AG08395 (cell line): ENCODE measurements at regions not wholly inside any gene's neighbourhood (a gene's known extent, or its start where the extent isn't known, plus 50 kb on each side); places are given as distances from the start of the nearest gene placed in this dataset.
"Not testable (repeated sequence)": the region's sequence is repeated elsewhere in the genome, so short reads cannot be mapped to it uniquely, and the experiment has no call there.

Experiments
- DNase-seq: peaks from one replicate; pipeline ENCODE4 v3.0.0; 2012; ENCODE audit warnings: mixed read lengths, low spot score

GRCh38 chr12:61915420-61915819, 344.8 kb upstream of the USP15 start:
- no peak for DNase-seq

DNA sequence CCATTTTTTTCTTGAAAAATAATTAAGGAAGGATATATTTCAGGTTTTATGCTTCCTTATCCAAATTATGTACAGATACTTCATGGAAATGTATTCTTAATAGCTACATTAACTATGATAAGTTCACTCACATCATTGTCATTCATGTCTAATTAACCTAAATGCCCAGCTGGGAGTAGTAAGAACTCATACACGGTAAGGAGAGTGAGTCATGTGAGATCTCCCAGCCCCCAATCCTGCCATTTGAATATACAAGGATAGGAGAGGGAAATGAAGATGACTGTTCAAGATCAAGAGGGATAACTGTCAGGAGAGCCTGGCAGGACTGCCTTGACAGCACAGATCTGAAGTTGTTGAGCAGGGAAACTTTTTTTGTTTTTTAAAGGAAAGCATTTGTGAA, 343.4 kb upstream of the USP15 start:
- DNase-seq: no peak

DNA sequence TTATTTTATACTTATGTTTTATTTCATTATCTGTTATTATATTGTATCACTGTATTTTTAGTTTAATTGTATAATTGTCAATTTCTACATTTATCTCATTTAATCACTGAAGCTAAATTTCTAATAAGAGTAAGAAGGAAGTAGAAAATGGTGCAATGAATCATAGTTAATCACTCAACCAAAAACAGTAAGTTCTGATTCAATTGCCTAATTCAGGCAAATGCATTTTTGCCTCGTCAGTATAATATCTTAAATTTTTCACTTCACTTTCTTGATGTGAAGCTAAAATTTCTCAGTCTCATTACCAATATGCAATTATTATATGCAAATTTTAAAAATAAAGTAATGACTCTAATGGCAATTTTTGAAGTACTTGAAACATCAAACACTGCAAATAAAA, 340.5 kb upstream of the USP15 start:
- no peak for DNase-seq

- DNase-seq: no peak
Observed at GRCh38 chr12:61920230-61920629, 340.0 kb upstream of the USP15 start.

GRCh38 chr12:61923152-61923551, 337.1 kb upstream of the USP15 start:
- DNase-seq: no peak

GRCh38 chr12:61934564-61934963, 325.6 kb upstream of the USP15 start:
- DNase-seq: no peak

- no peak for DNase-seq
Observed at GRCh38 chr12:61939977-61940376, 320.2 kb upstream of the USP15 start.

GRCh38 chr12:61956545-61956944, 303.7 kb upstream of the USP15 start:
- DNase-seq: no peak

DNA sequence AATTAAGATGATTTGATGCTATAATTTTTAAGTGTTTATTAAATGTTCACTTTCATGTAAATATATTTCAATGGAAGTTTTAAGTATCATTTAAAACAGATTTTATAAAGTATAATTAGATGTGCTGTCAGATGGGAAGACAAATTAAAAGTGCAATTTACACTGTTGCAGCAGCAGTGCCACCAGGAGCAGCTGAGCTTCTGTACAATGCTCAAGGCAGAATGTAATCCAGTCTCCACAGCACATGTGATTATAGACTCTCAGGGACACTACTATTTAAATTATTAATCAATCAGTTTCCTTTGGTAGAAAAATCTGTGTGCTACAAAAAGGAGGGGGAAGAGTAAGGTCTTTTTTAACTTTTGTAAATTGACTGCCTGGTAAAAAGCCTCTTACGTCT, 285.7 kb upstream of the USP15 start:
- no peak for DNase-seq

DNA sequence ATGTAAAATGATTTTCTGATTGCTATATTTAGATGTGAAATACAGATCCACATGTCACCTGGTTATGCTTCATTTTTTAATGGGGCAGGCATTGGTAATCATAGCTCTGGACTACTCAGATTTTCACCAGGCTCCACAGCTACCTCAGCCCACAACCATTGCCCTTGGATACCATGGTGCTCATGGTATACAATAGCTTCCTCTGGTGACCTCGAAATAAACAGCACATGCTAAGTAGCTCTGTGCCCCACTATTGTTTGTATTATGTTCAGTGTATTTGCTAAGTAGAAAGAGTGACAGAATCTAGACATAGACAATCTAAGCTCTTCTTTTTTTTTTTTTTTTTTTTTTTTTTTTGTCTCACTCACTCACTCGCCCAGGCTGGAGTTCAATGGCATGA, 274.4 kb upstream of the USP15 start:
- no peak for DNase-seq

DNA sequence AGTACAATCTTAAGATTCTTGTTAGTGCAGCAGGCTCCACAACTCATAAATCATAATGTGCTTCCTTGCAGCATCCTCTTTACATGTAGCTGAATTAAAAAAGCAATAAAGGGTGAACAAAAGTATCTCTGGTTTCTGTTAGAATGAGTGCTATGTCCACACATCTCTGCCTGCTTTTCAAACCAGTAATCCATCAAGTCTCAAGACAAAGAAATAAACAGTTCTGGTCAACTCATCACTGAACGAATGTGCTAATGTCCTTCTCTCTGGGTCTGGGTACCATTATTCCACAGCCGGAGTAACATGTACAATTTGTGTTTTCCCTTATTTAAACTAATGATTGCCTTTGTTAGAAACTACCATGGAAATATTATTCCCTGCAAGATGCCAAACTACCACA, 273.0 kb upstream of the USP15 start:
- no peak for DNase-seq

DNA sequence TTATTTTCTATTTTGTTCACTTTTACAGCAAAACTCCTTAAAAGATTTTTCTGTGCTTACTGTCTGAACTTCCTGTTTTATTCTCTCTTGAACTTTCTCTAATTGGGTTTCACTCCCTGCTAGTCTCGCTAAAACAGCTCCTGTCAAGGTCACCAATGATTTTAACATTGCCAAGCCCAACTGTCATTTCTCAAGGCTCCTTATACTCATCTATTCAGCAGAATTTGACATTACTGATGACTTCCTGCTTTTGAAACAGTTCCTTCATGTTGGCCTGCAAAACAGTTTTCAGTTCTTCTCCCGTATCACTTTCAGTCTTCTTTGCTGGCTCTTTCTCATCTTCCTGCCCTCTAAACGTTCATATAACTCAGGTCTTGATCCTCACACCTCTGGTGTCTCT, 268.5 kb upstream of the USP15 start:
- no peak for DNase-seq

GRCh38 chr12:61993734-61994345, 266.4 kb upstream of the USP15 start:
- peak; percentile 35 for DNase-seq

DNA sequence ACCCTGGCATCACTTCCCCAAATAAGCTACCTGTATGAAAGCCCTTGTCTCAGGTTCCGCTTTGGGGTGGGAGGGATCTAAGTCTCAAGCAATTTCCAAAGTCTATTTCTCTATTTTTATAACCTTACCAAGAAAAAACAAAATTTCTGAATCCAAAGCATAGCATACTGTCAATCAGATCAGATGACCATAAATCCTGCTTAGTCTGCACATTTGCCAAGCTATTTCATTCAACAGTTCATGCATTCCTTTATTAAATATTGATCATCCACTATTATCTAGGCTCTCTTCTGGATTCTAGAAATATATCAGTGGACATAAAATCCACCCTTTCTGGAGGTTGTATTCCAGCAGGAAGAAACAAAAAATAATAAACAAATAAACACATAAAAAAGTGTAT, 263.5 kb upstream of the USP15 start:
- DNase-seq: no peak

GRCh38 chr12:61998791-61999190, 261.4 kb upstream of the USP15 start:
- DNase-seq: no peak

DNA sequence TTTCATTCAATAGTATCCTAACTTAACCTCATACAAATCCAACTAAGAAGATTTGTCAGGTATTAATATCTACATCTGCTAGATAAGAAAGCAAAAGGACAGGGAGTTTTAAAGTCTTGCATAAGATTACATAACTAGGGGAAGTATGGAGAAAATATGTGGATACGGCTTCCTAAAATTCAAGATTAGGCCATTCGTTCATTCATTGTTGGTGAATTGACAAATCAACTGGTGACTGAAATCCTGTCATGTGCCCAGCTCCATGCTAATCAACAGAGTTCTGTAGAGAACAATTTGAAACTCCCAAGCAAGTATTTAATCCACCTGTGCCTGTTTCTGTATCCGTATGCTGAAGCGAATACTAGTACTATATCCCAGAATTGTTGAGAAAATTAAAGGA, 260.9 kb upstream of the USP15 start:
- no peak for DNase-seq

GRCh38 chr12:62001424-62001823, 258.8 kb upstream of the USP15 start:
- no peak for DNase-seq

DNA sequence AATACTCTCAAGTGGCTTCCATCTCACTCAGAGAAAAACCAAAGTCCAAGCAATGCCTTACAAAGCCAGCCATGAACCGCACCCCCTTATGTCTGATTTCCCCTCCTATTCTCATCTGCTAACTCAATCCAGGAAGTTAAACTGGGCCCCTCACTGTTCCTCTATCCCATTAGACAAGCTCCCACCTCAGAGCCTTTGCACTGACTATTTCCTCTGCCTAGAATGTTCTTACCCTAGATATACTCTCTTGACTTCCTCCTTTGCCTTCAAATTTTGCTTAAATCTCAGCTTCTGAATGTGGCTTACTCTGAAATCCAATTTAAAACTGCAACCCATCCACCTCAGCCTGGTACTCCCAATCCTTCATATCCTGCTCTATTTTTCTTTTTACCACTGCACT, 257.0 kb upstream of the USP15 start:
- DNase-seq: no peak

DNA sequence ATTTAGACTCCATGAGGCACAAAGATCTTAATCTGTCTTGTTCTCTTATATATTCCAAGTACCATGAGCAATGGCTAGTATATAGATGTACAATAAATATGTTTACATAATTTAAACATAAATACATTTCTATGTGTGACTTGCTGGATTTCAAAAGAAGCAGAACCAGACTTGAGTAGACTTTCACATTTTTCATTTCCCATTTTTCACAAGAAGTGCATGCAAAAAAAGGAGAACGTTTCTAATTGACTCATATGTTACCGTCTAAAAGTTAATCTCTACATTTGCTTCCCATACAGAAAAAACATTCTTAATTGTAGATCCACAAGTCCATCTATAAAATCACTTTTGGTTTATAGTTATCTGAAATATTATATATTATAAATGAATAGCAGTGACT, 256.5 kb upstream of the USP15 start:
- DNase-seq: no peak

GRCh38 chr12:62005615-62006014, 254.6 kb upstream of the USP15 start:
- DNase-seq: no peak

GRCh38 chr12:62006076-62006732, 254.0 kb upstream of the USP15 start:
- DNase-seq: peak; percentile 49

- no peak for DNase-seq
Observed at GRCh38 chr12:62008703-62009102, 251.5 kb upstream of the USP15 start.

GRCh38 chr12:62009445-62009844, 250.8 kb upstream of the USP15 start:
- DNase-seq: no peak

DNA sequence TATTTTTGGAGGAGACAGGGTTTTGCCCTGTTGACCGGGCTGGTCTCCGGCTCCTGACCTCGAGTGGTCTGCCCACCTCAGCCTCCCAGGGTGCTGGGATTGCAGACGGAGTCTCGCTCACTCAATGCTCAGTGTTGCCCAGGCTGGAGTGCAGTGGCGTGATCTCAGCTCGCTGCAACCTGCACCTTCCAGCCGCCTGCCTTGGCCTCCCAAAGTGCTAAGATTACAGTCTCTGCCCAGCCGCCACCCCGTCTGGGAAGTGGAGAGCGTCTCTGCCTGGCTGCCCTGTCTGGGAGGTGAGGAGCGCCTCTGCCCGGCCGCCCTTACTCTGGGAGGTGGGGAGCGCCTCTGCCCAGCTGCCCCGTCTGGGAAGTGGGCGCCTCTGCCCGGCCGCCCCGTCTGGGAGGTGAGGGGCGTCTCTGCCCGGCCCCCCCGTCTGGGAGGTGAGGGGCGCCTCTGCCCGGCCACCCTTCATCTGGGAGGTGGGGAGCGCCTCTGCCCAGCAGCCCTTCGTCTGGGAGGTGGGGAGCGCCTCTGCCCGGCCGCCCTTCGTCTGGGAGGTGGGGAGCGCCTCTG, 249.8 kb upstream of the USP15 start:
- not testable (repeated sequence) for DNase-seq
